NCI-H82 (cell line): ENCODE measurements at regions not wholly inside any gene's neighbourhood (a gene's known extent, or its start where the extent isn't known, plus 50 kb on each side); places are given as distances from the start of the nearest gene placed in this dataset.

Experiments
- DNase-seq: peaks from one replicate; lab custom pipeline; 2025; lab: John Stamatoyannopoulos, UW

DNA sequence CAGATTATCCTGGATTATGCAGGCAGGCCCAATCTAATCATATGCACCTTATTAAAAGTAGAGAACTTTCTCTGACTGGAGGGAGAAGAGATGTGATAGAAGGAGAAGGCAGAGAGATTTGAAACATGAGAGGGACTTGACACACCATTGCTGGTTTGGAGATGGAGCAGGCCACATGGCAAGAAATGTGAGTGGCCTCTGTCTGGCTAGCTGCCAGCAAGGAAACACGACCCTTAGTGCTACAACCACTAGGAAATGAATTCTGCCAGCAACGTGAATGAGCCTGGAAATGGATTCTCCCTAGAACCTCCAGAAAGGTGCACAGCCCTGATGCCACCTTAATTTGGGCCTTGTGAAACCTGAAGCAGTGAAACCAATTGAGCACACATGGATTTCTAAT is 79.5 kb upstream of the MBNL3 start:
- DNase-seq: peak; percentile 51

DNA sequence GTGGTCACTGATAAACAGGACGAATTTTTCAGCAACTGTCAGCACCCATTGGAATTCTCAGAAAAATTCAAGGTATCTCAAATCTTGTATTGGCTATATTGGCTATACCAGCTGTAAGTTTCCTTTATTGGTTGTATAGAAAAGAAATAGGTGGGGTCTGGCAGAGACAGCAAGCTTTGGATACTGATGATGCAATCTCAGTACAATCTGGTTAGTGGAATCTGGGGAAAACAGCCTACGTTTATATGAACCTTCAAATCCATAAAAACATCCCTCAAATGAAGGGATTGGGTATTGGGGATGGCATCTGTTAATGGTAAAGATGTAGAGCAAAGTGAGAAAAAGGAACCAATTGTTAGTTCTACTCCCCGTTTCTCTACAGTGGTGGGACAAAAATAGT is 76.4 kb upstream of the MBNL3 start:
- no peak for DNase-seq

DNA sequence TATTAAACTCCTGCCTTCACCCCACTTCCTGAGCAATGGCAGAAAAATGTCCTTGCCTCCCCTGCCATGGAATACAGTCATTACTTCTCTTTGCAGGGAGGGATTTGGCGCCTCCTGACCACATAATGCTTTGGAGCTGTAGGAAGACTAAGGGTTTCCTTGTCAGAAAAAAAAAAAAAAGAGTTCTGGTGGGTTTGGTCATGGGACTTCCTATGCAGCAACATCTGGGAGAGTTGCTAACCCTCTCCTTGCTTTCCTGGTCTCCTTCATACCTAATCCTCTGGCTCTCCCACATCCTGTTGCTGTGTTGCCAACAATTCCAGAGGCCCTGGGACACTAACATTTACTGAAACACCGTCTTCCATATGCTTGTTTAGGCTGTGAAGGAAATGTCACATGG is 75.1 kb upstream of the MBNL3 start:
- no peak for DNase-seq

DNA sequence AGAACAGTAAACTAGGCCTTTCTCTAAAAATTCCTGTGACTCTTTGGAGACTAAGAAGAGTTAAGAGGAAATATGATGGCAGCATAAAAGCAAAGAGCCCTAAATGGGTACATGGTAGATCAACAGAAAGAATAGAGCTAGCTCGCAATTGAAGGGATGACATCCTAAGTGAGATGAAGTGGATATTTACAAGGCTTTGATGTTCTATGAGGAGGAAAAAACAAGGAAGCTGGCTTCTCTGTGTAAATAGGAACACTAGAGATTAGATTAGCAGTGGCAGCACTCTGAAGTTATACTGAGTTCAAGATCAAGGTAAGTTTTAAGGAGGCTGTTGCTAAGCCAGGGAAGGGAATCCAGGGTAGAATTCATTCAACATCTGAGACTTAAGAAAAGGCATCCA is 73.1 kb upstream of the MBNL3 start:
- no peak for DNase-seq

DNA sequence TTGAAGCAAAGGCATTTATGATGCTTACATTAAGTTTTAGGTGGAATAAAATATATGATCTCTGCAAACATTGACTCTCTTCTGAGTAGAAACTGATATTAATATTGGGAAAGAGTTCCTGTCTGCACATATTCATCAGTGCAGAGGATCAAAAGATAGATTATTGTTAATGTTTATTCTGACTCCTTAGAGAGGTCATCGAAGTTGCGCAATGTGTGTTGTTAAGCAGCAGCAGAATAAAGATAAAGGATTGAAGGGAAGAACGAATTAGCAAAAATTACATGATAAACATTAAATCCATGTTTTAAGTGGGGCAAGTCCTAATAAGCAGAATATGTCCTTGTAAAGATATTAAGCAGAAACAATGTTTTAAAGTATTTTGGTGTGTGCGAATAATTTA is 72.6 kb upstream of the MBNL3 start:
- DNase-seq: no peak

DNA sequence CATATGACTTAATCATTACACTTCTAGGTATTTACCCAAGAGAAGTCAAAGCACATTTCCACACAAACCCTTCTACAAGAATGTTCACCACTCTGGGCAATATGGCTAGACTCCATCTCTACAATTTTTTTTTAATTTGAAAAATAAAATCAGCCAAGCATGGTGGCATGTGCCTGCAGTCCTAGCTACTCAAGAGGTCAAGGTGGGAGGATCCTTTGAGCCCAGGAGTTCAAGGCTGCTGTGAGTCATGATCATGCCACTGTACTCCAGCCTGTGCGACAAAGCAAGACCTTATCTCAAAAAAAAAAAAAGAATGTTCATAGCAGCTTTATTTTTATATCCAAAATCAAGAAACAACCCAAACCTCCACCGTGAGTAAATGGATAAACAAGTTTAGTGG is 70.3 kb upstream of the MBNL3 start:
- DNase-seq: no peak

DNA sequence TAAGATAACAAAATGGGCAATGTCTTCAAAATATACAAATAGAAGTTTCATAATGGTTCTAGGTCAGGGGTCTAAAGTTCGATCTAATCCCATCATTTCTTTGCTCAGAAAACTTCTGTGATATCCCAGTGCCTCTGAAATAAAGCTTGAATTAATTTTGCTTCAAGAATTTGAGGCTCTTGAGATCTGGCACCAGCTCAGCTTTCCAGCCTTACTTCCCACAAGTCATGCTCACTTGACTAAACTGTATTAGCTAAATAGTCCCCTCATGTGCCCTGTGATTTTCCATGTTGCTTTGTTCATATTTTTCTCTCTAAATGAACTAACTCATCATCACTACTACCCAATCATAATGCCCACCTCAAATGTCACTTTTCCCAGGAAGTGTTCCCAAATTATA is 50.8 kb upstream of the MBNL3 start:
- no peak for DNase-seq
